ENCODE measurements at regions not wholly inside any gene's neighbourhood (a gene's known extent, or its start where the extent isn't known, plus 50 kb on each side); places are given as distances from the start of the nearest gene placed in this dataset.

GRCh38 chr6:7672066-7673062, 53.5 kb upstream of the BMP6 start:
- H3K9me3 Mint-ChIP-seq: no peaks in the 10 kb centered on the region
- peaks cover 36% of the 10 kb centered on the region for H3K4me1 Mint-ChIP-seq
- H3K27me3 Mint-ChIP-seq (ENCODE audit: low read depth): peaks cover 5% of the 10 kb centered on the region
- H3K4me3 Mint-ChIP-seq: peak overlapping the region in 2 of 3 experiments; percentile 18 to 28
- TF ChIP-seq, protein P1, sequence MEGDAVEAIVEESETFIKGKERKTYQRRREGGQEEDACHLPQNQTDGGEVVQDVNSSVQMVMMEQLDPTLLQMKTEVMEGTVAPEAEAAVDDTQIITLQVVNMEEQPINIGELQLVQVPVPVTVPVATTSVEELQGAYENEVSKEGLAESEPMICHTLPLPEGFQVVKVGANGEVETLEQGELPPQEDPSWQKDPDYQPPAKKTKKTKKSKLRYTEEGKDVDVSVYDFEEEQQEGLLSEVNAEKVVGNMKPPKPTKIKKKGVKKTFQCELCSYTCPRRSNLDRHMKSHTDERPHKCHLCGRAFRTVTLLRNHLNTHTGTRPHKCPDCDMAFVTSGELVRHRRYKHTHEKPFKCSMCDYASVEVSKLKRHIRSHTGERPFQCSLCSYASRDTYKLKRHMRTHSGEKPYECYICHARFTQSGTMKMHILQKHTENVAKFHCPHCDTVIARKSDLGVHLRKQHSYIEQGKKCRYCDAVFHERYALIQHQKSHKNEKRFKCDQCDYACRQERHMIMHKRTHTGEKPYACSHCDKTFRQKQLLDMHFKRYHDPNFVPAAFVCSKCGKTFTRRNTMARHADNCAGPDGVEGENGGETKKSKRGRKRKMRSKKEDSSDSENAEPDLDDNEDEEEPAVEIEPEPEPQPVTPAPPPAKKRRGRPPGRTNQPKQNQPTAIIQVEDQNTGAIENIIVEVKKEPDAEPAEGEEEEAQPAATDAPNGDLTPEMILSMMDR (IDR thresholded peaks at IDR 0.05; ENCODE audit: unreplicated experiment in 3 of 3): no peak
- H3K27ac Mint-ChIP-seq: peak overlapping the region; percentile 1 to 82 (median 74)
- no peaks in the 10 kb centered on the region for H3K36me3 Mint-ChIP-seq (ENCODE audit: low read depth)

GRCh38 chr6:7673063-7673536, 52.8 kb upstream of the BMP6 start:
- H3K36me3 Mint-ChIP-seq (ENCODE audit: low read depth): no peaks in the 10 kb centered on the region
- peaks cover 39% of the 10 kb centered on the region for H3K4me1 Mint-ChIP-seq
- H3K27ac Mint-ChIP-seq: peak overlapping the region; percentile 1 to 38 (median 13)
- TF ChIP-seq, protein P1 (IDR thresholded peaks at IDR 0.05; ENCODE audit: unreplicated experiment in 3 of 3): no peak
- peaks cover 5% of the 10 kb centered on the region for H3K27me3 Mint-ChIP-seq (ENCODE audit: low read depth)
- peak overlapping the region; percentile 18 to 59 (median 28) for H3K4me3 Mint-ChIP-seq
- H3K9me3 Mint-ChIP-seq: no peaks in the 10 kb centered on the region

DNA sequence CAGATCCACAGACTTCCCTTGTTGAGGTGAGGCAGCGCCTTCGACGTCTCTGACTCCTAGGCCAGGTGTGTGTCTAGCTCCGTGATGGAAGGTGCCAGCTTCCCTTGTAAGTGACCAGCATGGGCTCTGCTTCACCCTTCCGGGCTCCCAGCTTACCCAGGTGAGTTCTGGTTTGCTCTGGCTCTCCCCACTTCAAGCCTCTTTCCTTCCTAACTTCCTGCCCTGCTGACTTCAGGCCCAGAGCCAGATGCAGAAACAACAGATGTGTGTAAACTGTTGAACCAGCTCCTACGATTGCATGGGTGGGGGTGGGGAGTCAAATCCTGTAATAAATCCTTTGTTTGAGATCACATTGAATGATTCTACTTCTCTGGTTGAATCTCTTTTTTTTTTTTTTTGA, 51.6 kb upstream of the BMP6 start:
- peak overlapping the region; percentile 1 to 33 (median 16) for H3K27ac Mint-ChIP-seq
- H3K36me3 Mint-ChIP-seq (ENCODE audit: low read depth): no peaks in the 10 kb centered on the region
- H3K4me3 Mint-ChIP-seq: peak overlapping the region in 1 of 3 experiments; percentile 15
- H3K9me3 Mint-ChIP-seq: no peaks in the 10 kb centered on the region
- H3K4me1 Mint-ChIP-seq: peaks cover 44% of the 10 kb centered on the region
- peaks cover 5% of the 10 kb centered on the region for H3K27me3 Mint-ChIP-seq (ENCODE audit: low read depth)
- TF ChIP-seq, protein P1 (IDR thresholded peaks at IDR 0.05; ENCODE audit: unreplicated experiment in 3 of 3): no peak

- peak overlapping the region in 1 of 3 experiments; percentile 13 for H3K27ac Mint-ChIP-seq
- H3K36me3 Mint-ChIP-seq (ENCODE audit: low read depth): no peaks in the 10 kb centered on the region
These were observed 50.5 kb upstream of the BMP6 start for GRCh38 chr6:7675353-7675945.

More at GRCh38 chr6:7675353-7675945, 50.5 kb upstream of the BMP6 start:
- peaks cover 44% of the 10 kb centered on the region for H3K4me1 Mint-ChIP-seq
- H3K9me3 Mint-ChIP-seq: no peaks in the 10 kb centered on the region
- no peak overlapping the region for H3K4me3 Mint-ChIP-seq
- TF ChIP-seq, protein P1 (IDR thresholded peaks at IDR 0.05; ENCODE audit: unreplicated experiment in 3 of 3): no peak
- H3K27me3 Mint-ChIP-seq (ENCODE audit: low read depth): peaks cover 5% of the 10 kb centered on the region
